ENCODE measurements at regions not wholly inside any gene's neighbourhood (a gene's known extent, or its start where the extent isn't known, plus 50 kb on each side); places are given as distances from the start of the nearest gene placed in this dataset.
"Not testable (repeated sequence)": the region's sequence is repeated elsewhere in the genome, so short reads cannot be mapped to it uniquely, and the experiment has no call there.

GRCh38 chr13:73171926-73172325, 113.1 kb downstream of the KLF5 start:
- DNase-seq: no peak

GRCh38 chr13:73171271-73171682, 112.5 kb downstream of the KLF5 start:
- DNase-seq: no peak

- DNase-seq: no peak
Observed at GRCh38 chr13:73169971-73170370, 111.2 kb downstream of the KLF5 start.

GRCh38 chr13:73168953-73169401, 110.2 kb downstream of the KLF5 start:
- no peak for DNase-seq

- DNase-seq: no peak
Observed at GRCh38 chr13:73168226-73168952, 109.6 kb downstream of the KLF5 start.

- DNase-seq: no peak
Observed at GRCh38 chr13:73167028-73167820, 108.4 kb downstream of the KLF5 start.

GRCh38 chr13:73166204-73166603, 107.4 kb downstream of the KLF5 start:
- no peak for DNase-seq

- no peak for DNase-seq
Observed at GRCh38 chr13:73162912-73163911, 104.4 kb downstream of the KLF5 start.

GRCh38 chr13:73160371-73161031, 101.7 kb downstream of the KLF5 start:
- not testable (repeated sequence) for DNase-seq

- no peak for DNase-seq
Observed at GRCh38 chr13:73158851-73159250, 100.0 kb downstream of the KLF5 start.

- no peak for DNase-seq
Observed at GRCh38 chr13:73157031-73157430, 98.2 kb downstream of the KLF5 start.

GRCh38 chr13:73146707-73147106, 87.9 kb downstream of the KLF5 start:
- DNase-seq: no peak

- no peak for DNase-seq
Observed at GRCh38 chr13:73142071-73142470, 83.3 kb downstream of the KLF5 start.

- no peak for DNase-seq
Observed at GRCh38 chr13:73141292-73141771, 82.5 kb downstream of the KLF5 start.

GRCh38 chr13:73140801-73141200, 82.0 kb downstream of the KLF5 start:
- no peak for DNase-seq

GRCh38 chr13:73138638-73139491, 80.1 kb downstream of the KLF5 start:
- DNase-seq: no peak

- DNase-seq: no peak
Observed at GRCh38 chr13:73138276-73138637, 79.5 kb downstream of the KLF5 start.

- no peak for DNase-seq
Observed at GRCh38 chr13:73136776-73137175, 78.0 kb downstream of the KLF5 start.

GRCh38 chr13:73133531-73133930, 74.7 kb downstream of the KLF5 start:
- no peak for DNase-seq

GRCh38 chr13:73131247-73131646, 72.4 kb downstream of the KLF5 start:
- DNase-seq: no peak

GRCh38 chr13:73129023-73129422, 70.2 kb downstream of the KLF5 start:
- DNase-seq: no peak
